A549 (cell line): ENCODE measurements at regions not wholly inside any gene's neighbourhood (a gene's known extent, or its start where the extent isn't known, plus 50 kb on each side); places are given as distances from the start of the nearest gene placed in this dataset.
A peak's percentile ranks its signal among the peaks of the same experiment; 100 is the strongest.

ENCODE experiments used
- ATAC-seq, 2 experiments: fragments of 200-7000 bp in 1 of 2; fragments of >200 bp in 1 of 2; cut with Nextera tagmentation in 1 of 2; cut with Tn5 transposase in 1 of 2; 3 replicates each; pipeline versions ENCODE4 v1.8.0 to v1.9.1; 2018 to 2020; ENCODE audit warnings: mild to moderate bottlenecking in 1 of 2, moderate library complexity in 1 of 2
- CTCF ChIA-PET: fragments of 300-600 bp; sonication (Branson Sonifier 250); formaldehyde crosslinking; extraction: SDS; loops from one replicate; lab custom pipeline; 2021; ENCODE audit warnings: antibody characterized with exemption, inconsistent platforms; lab: Yijun Ruan, JAX
- POLR2A ChIA-PET: fragments of 350-600 bp; formaldehyde crosslinking; extraction: SDS; loops from one replicate; lab custom pipeline; 2021; ENCODE audit warnings: antibody characterized with exemption, inconsistent platforms; lab: Yijun Ruan, JAX
- DNase-seq, 2 experiments: peaks; one replicate each; pipeline versions ENCODE4 v3.0.0 to v3.0.0-alpha.2; 2011 to 2016; ENCODE audit warnings: low read depth in 1 of 2, low spot score in 1 of 2
- FAIRE-seq: peaks from 2 replicates; lab custom pipeline; 2011; peaks lifted over from hg19 to GRCh38; lab: Jason Lieb, UNC
- H3K27ac ChIP-seq, 2 experiments: fragments of >200 bp; sonication (Bioruptor Twin); formaldehyde crosslinking; 3 replicates each; pipeline ENCODE4 v1.5.1; 2016 to 2017
- H3K4me1 ChIP-seq: fragments of >200 bp; sonication (Bioruptor Twin); formaldehyde crosslinking; 3 replicates; pipeline ENCODE4 v1.6.1; 2016
- H3K4me2 ChIP-seq: fragments of >200 bp; sonication (Bioruptor Twin); formaldehyde crosslinking; 3 replicates; pipeline ENCODE4 v1.6.1; 2016
- H3K4me3 ChIP-seq: fragments of >200 bp; sonication (Bioruptor Twin); formaldehyde crosslinking; 3 replicates; pipeline ENCODE4 v1.5.1; 2016
- H3K9me3 ChIP-seq: fragments of >200 bp; sonication (Bioruptor Twin); formaldehyde crosslinking; 3 replicates; pipeline ENCODE4 v1.6.1; 2016
- BHLHE40 ChIP-seq: IDR thresholded peaks from 2 replicates; pipeline ENCODE4 v1.6.1; 2012; ENCODE audit warnings: low read depth, low read length, inconsistent platforms
- CBX2 ChIP-seq: fragments of 200-600 bp; sonication (generic); IDR thresholded peaks from 2 replicates; pipeline ENCODE4 v1.6.1; 2016; ENCODE audit warnings: low read depth, mild to moderate bottlenecking, borderline replicate concordance
- CBX8 ChIP-seq: fragments of 200-600 bp; sonication (generic); IDR thresholded peaks from 2 replicates; pipeline ENCODE4 v1.6.1; 2016
- HOXA7 ChIP-seq: fragments of 250-450 bp; sonication (Bioruptor Pico); IDR thresholded peaks from 2 replicates; pipeline ENCODE4 v1.5.0; 2020; ENCODE audit warnings: mild to moderate bottlenecking, moderate library complexity
- HOXB5 ChIP-seq: fragments of 250-450 bp; sonication (Bioruptor Pico); IDR thresholded peaks from 2 replicates; pipeline ENCODE4 v1.5.0; 2020; ENCODE audit warnings: mild to moderate bottlenecking, moderate library complexity
- KDM5A ChIP-seq: fragments of 200-600 bp; sonication (generic); IDR thresholded peaks from 2 replicates; pipeline ENCODE4 v1.6.1; 2016; ENCODE audit warnings: antibody characterized with exemption, mild to moderate bottlenecking
- MAFK ChIP-seq: fragments of 450-650 bp; IDR thresholded peaks from 2 replicates; pipeline ENCODE4 v1.6.1; 2014; ENCODE audit not compliant: partially characterized antibody
- POLR2AphosphoS2 ChIP-seq: conservative IDR thresholded peaks from 2 replicates; pipeline ENCODE4 v1.6.1; 2012; ENCODE audit warnings: low read length, improper control_type of control experiment, inconsistent platforms
- RNF2 ChIP-seq: fragments of 200-600 bp; sonication (generic); IDR thresholded peaks from 2 replicates; pipeline ENCODE4 v1.6.1; 2016; ENCODE audit warnings: low read depth, mild to moderate bottlenecking, antibody characterized with exemption, moderate library complexity, borderline replicate concordance
- SREBF2 ChIP-seq: fragments of 450-650 bp; IDR thresholded peaks from 2 replicates; pipeline ENCODE4 v1.6.1; 2014; ENCODE audit warnings: mild to moderate bottlenecking, moderate library complexity
- ZC3H11A ChIP-seq: fragments of 450-650 bp; IDR thresholded peaks from 2 replicates; pipeline ENCODE4 v1.6.1; 2014; ENCODE audit warnings: antibody characterized with exemption, mild to moderate bottlenecking
- ZSCAN20 ChIP-seq: fragments of 250-450 bp; sonication (Bioruptor Pico); IDR thresholded peaks from 2 replicates; pipeline ENCODE4 v1.8.0; 2022; ENCODE audit warnings: mild to moderate bottlenecking, moderate library complexity
- WGBS: methylation state at CpG from one replicate; pipeline ENCODE4 v1.1.6; 2017; ENCODE audit errors: missing lambda C conversion rate; 5-methylcytosine and 5-hydroxymethylcytosine counted together
- TF ChIP-seq, protein P1 (sequence below): fragments of 250-450 bp; sonication (Bioruptor Pico); IDR thresholded peaks from 2 replicates; pipeline ENCODE4 v1.5.0; 2020; ENCODE audit warnings: low read depth, mild to moderate bottlenecking, moderate library complexity
- TF ChIP-seq, protein P2 (sequence below): fragments of 250-450 bp; sonication (Bioruptor Pico); IDR thresholded peaks from 2 replicates; pipeline ENCODE4 v1.5.0; 2021; ENCODE audit warnings: mild to moderate bottlenecking, moderate library complexity, borderline replicate concordance
- TF ChIP-seq, protein P3 (sequence below): fragments of 150-350 bp; IDR thresholded peaks from 2 replicates; pipeline ENCODE4 v1.6.1; 2014; ENCODE audit warnings: low read depth, mild to moderate bottlenecking, low read length
- TF ChIP-seq, protein P4 (sequence below): IDR thresholded peaks from 2 replicates; pipeline ENCODE4 v1.6.1; 2012; ENCODE audit warnings: low read depth, borderline replicate concordance

DNA sequence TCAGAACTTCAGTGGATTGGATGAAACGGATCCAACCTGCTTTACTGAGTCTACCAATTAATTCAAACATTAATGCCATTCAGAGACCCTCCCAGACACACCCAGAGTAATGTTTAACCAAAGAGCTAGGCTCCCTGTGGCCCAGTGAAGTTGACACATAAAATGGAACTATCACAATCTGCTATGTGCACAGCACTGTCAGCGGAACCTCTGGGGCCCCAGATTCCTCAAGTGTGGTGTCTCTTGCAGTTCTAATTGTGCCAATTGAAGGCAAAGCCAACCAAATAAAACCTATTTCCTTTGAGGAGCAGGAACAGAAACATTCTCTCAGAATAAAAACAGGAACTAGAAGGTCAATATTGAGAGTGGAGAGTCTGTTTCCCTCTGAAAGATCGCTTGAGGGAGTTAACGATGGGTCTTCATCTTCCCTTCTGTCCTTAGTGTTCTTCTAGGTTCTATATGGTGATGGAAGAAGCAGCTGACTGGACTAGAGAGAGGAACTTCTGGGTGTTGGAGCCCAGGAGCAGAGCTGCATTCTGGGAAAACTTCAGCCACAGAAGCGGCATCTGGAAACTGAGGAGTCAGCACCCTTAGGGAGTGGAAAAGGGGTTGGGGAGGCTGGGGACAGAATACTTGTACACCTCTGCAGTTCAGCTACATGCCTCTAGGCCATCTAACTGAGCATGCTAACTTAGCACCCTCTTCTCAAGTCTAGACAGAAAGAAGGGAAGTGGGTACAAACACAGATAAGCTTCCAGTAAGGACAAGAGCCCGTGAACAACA lies 174.4 kb upstream of the FBXO11 start:
- ChIA-PET CTCF (interaction anchor here (0.7 to 1.1 kb wide), 4 partner anchors 13 to 32 kb away, joined by 3 read pairs; no protein-coding TSS in a partner anchor), POLR2A (no interaction called here)
- TF ChIP-seq, protein P1, sequence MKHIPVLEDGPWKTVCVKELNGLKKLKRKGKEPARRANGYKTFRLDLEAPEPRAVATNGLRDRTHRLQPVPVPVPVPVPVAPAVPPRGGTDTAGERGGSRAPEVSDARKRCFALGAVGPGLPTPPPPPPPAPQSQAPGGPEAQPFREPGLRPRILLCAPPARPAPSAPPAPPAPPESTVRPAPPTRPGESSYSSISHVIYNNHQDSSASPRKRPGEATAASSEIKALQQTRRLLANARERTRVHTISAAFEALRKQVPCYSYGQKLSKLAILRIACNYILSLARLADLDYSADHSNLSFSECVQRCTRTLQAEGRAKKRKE: no peak
- no peak for TF ChIP-seq HOXB5
- WGBS: 64% methylated on average over 6 of the region's 6 CpGs
- FAIRE-seq (no peak), DNase-seq (no peak), ATAC-seq (peak; percentile 77 to 78; a peak in 5 of 6 replicates)
- Histone ChIP-seq H3K27ac (no peak overlapping the region), H3K4me2 (no peak overlapping the region), H3K4me1 (no peaks in the 10 kb centered on the region), H3K4me3 (no peak overlapping the region), H3K9me3 (no peaks in the 10 kb centered on the region)

DNA sequence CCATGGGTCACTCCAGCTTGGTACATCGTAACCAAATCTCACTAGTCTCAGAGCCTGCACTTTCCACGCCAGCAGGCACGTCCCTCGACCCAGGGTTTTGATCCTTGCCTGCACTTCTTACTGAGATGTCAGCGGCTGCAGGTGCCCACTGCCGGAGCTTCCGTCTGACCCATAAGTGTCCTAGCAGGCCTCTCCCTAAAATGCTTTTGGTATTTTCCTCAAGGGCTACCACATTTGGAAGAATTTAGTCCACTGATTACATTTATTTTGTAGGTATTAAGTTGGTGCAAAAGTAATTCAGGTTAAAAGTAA lies 175.0 kb upstream of the FBXO11 start:
- ChIA-PET CTCF (interaction anchor here (0.7 kb wide), 2 partner anchors 25 to 109 kb away, joined by 3 read pairs; no protein-coding TSS in a partner anchor), POLR2A (no interaction called here)
- Histone ChIP-seq H3K4me1 (no peaks in the 10 kb centered on the region), H3K9me3 (no peaks in the 10 kb centered on the region)
- no peak for FAIRE-seq
- DNase-seq: no peak
- ATAC-seq: no peak; a peak in 1 of 6 replicates
- TF ChIP-seq KDM5A: no peak
- TF ChIP-seq, protein P2, sequence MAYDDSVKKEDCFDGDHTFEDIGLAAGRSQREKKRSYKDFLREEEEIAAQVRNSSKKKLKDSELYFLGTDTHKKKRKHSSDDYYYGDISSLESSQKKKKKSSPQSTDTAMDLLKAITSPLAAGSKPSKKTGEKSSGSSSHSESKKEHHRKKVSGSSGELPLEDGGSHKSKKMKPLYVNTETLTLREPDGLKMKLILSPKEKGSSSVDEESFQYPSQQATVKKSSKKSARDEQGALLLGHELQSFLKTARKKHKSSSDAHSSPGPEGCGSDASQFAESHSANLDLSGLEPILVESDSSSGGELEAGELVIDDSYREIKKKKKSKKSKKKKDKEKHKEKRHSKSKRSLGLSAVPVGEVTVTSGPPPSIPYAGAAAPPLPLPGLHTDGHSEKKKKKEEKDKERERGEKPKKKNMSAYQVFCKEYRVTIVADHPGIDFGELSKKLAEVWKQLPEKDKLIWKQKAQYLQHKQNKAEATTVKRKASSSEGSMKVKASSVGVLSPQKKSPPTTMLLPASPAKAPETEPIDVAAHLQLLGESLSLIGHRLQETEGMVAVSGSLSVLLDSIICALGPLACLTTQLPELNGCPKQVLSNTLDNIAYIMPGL (CRISPR knock-in tag): no peak
- TF ChIP-seq, all 56 proteins: peak for 0
- Histone ChIP-seq H3K4me2 (no peak overlapping the region), H3K27ac (no peak overlapping the region), H3K4me3 (no peak overlapping the region)
- WGBS: 62% methylated on average over 7 of the region's 7 CpGs

DNA sequence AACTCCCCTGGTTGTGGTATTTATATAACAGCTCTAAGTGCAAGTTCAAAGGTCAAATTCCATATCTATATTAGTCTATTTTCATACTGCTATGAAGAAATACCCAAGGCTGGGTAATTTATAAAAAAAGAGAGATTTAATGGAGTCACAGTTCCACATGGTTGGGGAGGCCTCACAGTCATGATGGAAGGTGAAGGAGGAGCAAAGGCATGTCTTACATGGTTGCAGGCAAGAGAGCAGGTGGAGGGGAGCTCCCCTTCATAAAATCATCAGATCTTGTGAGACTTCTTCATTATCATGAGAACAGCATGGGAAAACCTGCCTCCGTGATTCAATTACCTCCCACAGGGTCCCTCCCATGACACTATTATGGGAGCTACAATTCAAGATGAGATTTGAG lies 179.6 kb upstream of the FBXO11 start:
- H3K4me3 ChIP-seq: no peak overlapping the region
- no peak for ATAC-seq
- no peak for FAIRE-seq
- DNase-seq: no peak
- H3K9me3 ChIP-seq: no peaks in the 10 kb centered on the region
- H3K27ac ChIP-seq: no peak overlapping the region
- H3K4me1 ChIP-seq: no peaks in the 10 kb centered on the region
- WGBS: 14% methylated on average over 1 of the region's 1 CpG
- H3K4me2 ChIP-seq: no peak overlapping the region
- TF ChIP-seq, protein P3, sequence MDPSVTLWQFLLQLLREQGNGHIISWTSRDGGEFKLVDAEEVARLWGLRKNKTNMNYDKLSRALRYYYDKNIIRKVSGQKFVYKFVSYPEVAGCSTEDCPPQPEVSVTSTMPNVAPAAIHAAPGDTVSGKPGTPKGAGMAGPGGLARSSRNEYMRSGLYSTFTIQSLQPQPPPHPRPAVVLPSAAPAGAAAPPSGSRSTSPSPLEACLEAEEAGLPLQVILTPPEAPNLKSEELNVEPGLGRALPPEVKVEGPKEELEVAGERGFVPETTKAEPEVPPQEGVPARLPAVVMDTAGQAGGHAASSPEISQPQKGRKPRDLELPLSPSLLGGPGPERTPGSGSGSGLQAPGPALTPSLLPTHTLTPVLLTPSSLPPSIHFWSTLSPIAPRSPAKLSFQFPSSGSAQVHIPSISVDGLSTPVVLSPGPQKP: no peak
- TF ChIP-seq ZSCAN20 (CRISPR knock-in tag): no peak
- TF ChIP-seq POLR2AphosphoS2: no peak
- TF ChIP-seq, protein P2 (CRISPR knock-in tag): no peak
- TF ChIP-seq HOXA7 (CRISPR knock-in tag): no peak
- no peak for TF ChIP-seq ZC3H11A
- no peak for TF ChIP-seq CBX2
- no peak for TF ChIP-seq SREBF2
- CTCF ChIA-PET: interaction anchor here (0.6 to 1.9 kb wide), 3 partner anchors 21 to 228 kb away, joined by 3 to 7 read pairs (median 4); no protein-coding TSS in a partner anchor
- POLR2A ChIA-PET: no interaction called here

DNA sequence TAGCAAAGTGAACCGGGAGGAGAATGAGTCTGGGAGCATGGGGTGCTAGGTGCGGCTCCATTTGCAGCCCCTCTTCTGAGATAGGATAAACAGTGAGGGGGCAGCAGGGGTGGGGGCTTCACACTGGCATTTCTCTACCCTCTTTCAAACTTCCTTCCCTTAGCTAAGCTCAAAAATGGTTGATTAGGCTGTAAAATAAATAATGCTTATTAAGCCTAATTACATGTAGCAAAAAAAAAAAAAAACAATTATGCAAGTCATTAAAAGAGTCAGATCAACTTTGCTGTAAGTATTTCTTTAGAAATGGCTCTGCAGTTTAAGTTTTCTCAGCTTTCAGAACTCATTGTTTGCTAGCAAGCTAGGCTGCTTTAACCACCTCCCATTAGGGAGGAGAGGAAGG lies 182.7 kb upstream of the FBXO11 start:
- no peaks in the 10 kb centered on the region for H3K9me3 ChIP-seq
- peak; percentile 25 for TF ChIP-seq MAFK
- 0 out of 2 replicates have a peak, but pooled peaks have one; percentile 67 for TF ChIP-seq CBX8
- TF ChIP-seq, protein P4, sequence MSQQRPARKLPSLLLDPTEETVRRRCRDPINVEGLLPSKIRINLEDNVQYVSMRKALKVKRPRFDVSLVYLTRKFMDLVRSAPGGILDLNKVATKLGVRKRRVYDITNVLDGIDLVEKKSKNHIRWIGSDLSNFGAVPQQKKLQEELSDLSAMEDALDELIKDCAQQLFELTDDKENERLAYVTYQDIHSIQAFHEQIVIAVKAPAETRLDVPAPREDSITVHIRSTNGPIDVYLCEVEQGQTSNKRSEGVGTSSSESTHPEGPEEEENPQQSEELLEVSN: no peak
- no peak for TF ChIP-seq BHLHE40
- 0 out of 2 replicates have a peak, but pooled peaks have one; percentile 25 for TF ChIP-seq RNF2
- WGBS: 74% methylated on average over 2 of the region's 2 CpGs
- CTCF ChIA-PET: interaction anchor here (0.6 to 2.7 kb wide), 6 partner anchors 16 to 653 kb away, joined by 3 to 13 read pairs (median 4); no protein-coding TSS in a partner anchor
- H3K4me2 ChIP-seq: no peak overlapping the region
- ATAC-seq (no peak), DNase-seq (no peak), FAIRE-seq (no peak)
- no peak overlapping the region for H3K27ac ChIP-seq
- H3K4me1 ChIP-seq: no peaks in the 10 kb centered on the region
- POLR2A ChIA-PET: no interaction called here
- no peak overlapping the region for H3K4me3 ChIP-seq
